ENCODE measurements at regions not wholly inside any gene's neighbourhood (a gene's known extent, or its start where the extent isn't known, plus 50 kb on each side); places are given as distances from the start of the nearest gene placed in this dataset.

DNA sequence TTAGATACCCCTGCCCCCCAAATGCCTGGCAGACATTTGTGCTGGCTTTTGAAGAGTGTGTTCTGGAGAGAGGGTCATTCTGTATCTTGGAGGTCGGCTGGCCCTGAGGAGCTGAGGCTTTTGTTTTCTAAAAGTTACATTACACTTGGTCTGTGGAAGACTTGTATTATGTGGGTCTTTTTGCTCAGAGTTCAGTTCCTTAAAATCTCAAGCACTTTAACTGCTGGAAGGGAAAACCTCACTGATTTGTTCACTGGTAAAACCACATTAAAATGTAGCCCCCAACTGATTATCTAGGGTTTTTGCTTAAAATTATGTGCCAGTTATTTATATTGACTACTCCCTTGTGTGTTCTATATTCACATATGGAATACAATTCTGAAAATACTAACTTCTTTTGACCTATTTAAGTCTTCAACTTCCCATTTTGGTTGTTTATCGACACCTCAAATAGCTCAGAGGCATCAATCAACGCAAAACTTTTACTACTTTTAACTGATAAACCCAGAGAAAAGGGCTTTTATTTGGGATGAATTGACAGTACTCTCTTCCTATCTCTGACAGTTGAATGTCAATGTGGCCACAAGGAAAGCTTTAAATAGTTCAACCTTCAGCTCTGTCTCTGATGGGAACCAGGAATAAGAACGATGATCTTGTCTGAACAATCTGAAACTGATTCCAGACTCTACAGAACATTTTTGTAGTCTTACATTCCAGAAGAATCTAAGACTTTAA, 54.0 kb upstream of the MAP3K1 start (continued):
- no peak for TF ChIP-seq SIN3A (IDR thresholded peaks at IDR 0.05; ENCODE audit: borderline replicate concordance in 2 of 2, control insufficient read depth in 1 of 2, low read depth in 2 of 2, low read length in 2 of 2)
- peak; percentile 64; the same call in 1 of the 2 replicates for TF ChIP-seq MYNN (IDR thresholded peaks at IDR 0.05)
- TF ChIP-seq MYNN (CRISPR knock-in tag; IDR thresholded peaks at IDR 0.05) = no peak
- TF ChIP-seq, protein P1, sequence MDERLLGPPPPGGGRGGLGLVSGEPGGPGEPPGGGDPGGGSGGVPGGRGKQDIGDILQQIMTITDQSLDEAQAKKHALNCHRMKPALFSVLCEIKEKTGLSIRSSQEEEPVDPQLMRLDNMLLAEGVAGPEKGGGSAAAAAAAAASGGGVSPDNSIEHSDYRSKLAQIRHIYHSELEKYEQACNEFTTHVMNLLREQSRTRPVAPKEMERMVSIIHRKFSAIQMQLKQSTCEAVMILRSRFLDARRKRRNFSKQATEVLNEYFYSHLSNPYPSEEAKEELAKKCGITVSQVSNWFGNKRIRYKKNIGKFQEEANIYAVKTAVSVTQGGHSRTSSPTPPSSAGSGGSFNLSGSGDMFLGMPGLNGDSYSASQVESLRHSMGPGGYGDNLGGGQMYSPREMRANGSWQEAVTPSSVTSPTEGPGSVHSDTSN (CRISPR knock-in tag; IDR thresholded peaks at IDR 0.05; ENCODE audit: low read depth) = no peak
- TF ChIP-seq, protein P1 (tag; conservative IDR thresholded peaks at IDR 0.05; ENCODE audit: low read depth) = peak; percentile 37
- TF ChIP-seq CBFA2T3 (IDR thresholded peaks at IDR 0.05) = peak; percentile 24; the same call in 1 of the 2 replicates
- TF ChIP-seq, protein P2, sequence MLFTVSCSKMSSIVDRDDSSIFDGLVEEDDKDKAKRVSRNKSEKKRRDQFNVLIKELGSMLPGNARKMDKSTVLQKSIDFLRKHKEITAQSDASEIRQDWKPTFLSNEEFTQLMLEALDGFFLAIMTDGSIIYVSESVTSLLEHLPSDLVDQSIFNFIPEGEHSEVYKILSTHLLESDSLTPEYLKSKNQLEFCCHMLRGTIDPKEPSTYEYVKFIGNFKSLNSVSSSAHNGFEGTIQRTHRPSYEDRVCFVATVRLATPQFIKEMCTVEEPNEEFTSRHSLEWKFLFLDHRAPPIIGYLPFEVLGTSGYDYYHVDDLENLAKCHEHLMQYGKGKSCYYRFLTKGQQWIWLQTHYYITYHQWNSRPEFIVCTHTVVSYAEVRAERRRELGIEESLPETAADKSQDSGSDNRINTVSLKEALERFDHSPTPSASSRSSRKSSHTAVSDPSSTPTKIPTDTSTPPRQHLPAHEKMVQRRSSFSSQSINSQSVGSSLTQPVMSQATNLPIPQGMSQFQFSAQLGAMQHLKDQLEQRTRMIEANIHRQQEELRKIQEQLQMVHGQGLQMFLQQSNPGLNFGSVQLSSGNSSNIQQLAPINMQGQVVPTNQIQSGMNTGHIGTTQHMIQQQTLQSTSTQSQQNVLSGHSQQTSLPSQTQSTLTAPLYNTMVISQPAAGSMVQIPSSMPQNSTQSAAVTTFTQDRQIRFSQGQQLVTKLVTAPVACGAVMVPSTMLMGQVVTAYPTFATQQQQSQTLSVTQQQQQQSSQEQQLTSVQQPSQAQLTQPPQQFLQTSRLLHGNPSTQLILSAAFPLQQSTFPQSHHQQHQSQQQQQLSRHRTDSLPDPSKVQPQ (CRISPR knock-in tag; IDR thresholded peaks at IDR 0.05; ENCODE audit: borderline replicate concordance) = no peak
- TF ChIP-seq ZNF551 (CRISPR knock-in tag; IDR thresholded peaks at IDR 0.05) = no peak
- TF ChIP-seq HMG20B (CRISPR knock-in tag; IDR thresholded peaks at IDR 0.05) = no peak
- no peak for TF ChIP-seq GTF2A2 (tag; IDR thresholded peaks at IDR 0.05)
- TF ChIP-seq MEF2D (tag; conservative IDR thresholded peaks at IDR 0.05; ENCODE audit: low read depth) = peak; percentile 90
- TF ChIP-seq NCOA4 (IDR thresholded peaks at IDR 0.05; ENCODE audit: partially characterized antibody) = no peak

All from K562 (cell line).